OCI-LY3 (cell line): ENCODE measurements at regions not wholly inside any gene's neighbourhood (a gene's known extent, or its start where the extent isn't known, plus 50 kb on each side); places are given as distances from the start of the nearest gene placed in this dataset.

Experiments
- H2AFZ ChIP-seq: fragments of 200-600, 300-600 bp; shearing (Covaris generic); 2 replicates; pipeline ENCODE4 v1.6.0; 2014; ENCODE audit warnings: antibody characterized with exemption, low read depth, low read length
- H3K27ac ChIP-seq: fragments of 200-600, 300-600 bp; sonication (generic); 2 replicates; pipeline ENCODE4 v1.5.1; 2014; ENCODE audit warnings: mild to moderate bottlenecking, low read length, moderate library complexity, mixed read lengths
- H3K27me3 ChIP-seq: fragments of 200-600, 300-600 bp; sonication (generic); 2 replicates; pipeline ENCODE4 v1.6.1; 2014; ENCODE audit warnings: low read depth, low read length, mixed read lengths
- H3K36me3 ChIP-seq: fragments of 200-600, 300-600 bp; sonication (generic); replicated peaks from 2 replicates; pipeline ENCODE3; 2014; ENCODE audit warnings: low read depth, low read length, mixed read lengths
- H3K4me1 ChIP-seq: fragments of 300-600, 200-600 bp; sonication (generic); 2 replicates; pipeline ENCODE4 v1.6.1; 2014; ENCODE audit warnings: low read length, mixed read lengths
- H3K4me2 ChIP-seq: fragments of 200-600, 300-600 bp; sonication (generic); 2 replicates; pipeline ENCODE4 v1.6.1; 2014; ENCODE audit warnings: low read length, mixed read lengths
- H3K4me3 ChIP-seq: fragments of 300-600, 200-600 bp; sonication (generic); 2 replicates; pipeline ENCODE4 v1.5.1; 2014; ENCODE audit warnings: antibody characterized with exemption, mild to moderate bottlenecking, low read length, moderate library complexity
- H3K79me2 ChIP-seq: fragments of 300-600, 200-600 bp; shearing (Covaris generic); 2 replicates; pipeline ENCODE4 v1.6.1; 2014; ENCODE audit warnings: mild to moderate bottlenecking, low read length, mixed read lengths
- H3K9ac ChIP-seq: fragments of 300-600, 200-600 bp; shearing (Covaris generic); 2 replicates; pipeline ENCODE4 v1.6.0; 2014; ENCODE audit warnings: mild to moderate bottlenecking, low read length, moderate library complexity
- H3K9me3 ChIP-seq: fragments of 200-600, 300-600 bp; shearing (Covaris generic); 2 replicates; pipeline ENCODE4 v1.6.1; 2014; ENCODE audit warnings: low read length, mixed read lengths; ENCODE audit not compliant: insufficient read depth
- H4K20me1 ChIP-seq: fragments of 200-600, 300-600 bp; sonication (generic); 2 replicates; pipeline ENCODE4 v1.6.1; 2016; ENCODE audit warnings: low read length, mixed read lengths; ENCODE audit not compliant: insufficient read depth
- CTCF ChIP-seq: fragments of 200-600, 300-600 bp; sonication (generic); IDR thresholded peaks from 2 replicates; pipeline ENCODE4 v1.5.1; 2014; ENCODE audit warnings: antibody characterized with exemption, low read length, low read depth
- EZH2phosphoT487 ChIP-seq: fragments of 200-600 bp; shearing (Covaris generic); IDR thresholded peaks from 2 replicates; pipeline ENCODE4 v1.6.1; 2018; ENCODE audit warnings: antibody characterized with exemption, mixed run types, low read depth

- H3K27me3 ChIP-seq = no peaks in the 10 kb centered on the region
- H3K36me3 ChIP-seq = no peaks in the 10 kb centered on the region
- TF ChIP-seq CTCF = no peak
- no peak for TF ChIP-seq EZH2phosphoT487
- no peaks in the 10 kb centered on the region for H3K79me2 ChIP-seq
- H3K4me1 ChIP-seq = peaks cover 2% of the 10 kb centered on the region
- H3K4me2 ChIP-seq = no peak overlapping the region
- H2AFZ ChIP-seq = no peak overlapping the region
- no peaks in the 10 kb centered on the region for H3K9me3 ChIP-seq
- H3K4me3 ChIP-seq = no peak overlapping the region
- H4K20me1 ChIP-seq = no peaks in the 10 kb centered on the region
- no peak overlapping the region for H3K9ac ChIP-seq
- no peak overlapping the region for H3K27ac ChIP-seq
These were observed 409.5 kb downstream of the SPRY1 start for GRCh38 chr4:123806056-123806455.

GRCh38 chr4:123807187-123807586, 410.6 kb downstream of the SPRY1 start:
- H3K4me2 ChIP-seq = no peak overlapping the region
- H2AFZ ChIP-seq = no peak overlapping the region
- TF ChIP-seq CTCF = no peak
- no peak for TF ChIP-seq EZH2phosphoT487
- H3K4me1 ChIP-seq = peaks cover 13% of the 10 kb centered on the region
- H3K9ac ChIP-seq = no peak overlapping the region
- H3K79me2 ChIP-seq = no peaks in the 10 kb centered on the region
- no peaks in the 10 kb centered on the region for H3K27me3 ChIP-seq
- H3K9me3 ChIP-seq = no peaks in the 10 kb centered on the region
- no peak overlapping the region for H3K4me3 ChIP-seq
- H3K36me3 ChIP-seq = no peaks in the 10 kb centered on the region
- no peaks in the 10 kb centered on the region for H4K20me1 ChIP-seq
- H3K27ac ChIP-seq = no peak overlapping the region

- no peaks in the 10 kb centered on the region for H3K27me3 ChIP-seq
- peaks cover 14% of the 10 kb centered on the region for H3K4me1 ChIP-seq
- no peak overlapping the region for H3K4me2 ChIP-seq
- no peaks in the 10 kb centered on the region for H3K36me3 ChIP-seq
- no peak overlapping the region for H3K27ac ChIP-seq
- no peak overlapping the region for H3K4me3 ChIP-seq
- no peak overlapping the region for H3K9ac ChIP-seq
- TF ChIP-seq CTCF = no peak
- TF ChIP-seq EZH2phosphoT487 = no peak
- no peaks in the 10 kb centered on the region for H3K9me3 ChIP-seq
- H3K79me2 ChIP-seq = no peaks in the 10 kb centered on the region
- H2AFZ ChIP-seq = no peak overlapping the region
- H4K20me1 ChIP-seq = no peaks in the 10 kb centered on the region
These were observed 411.3 kb downstream of the SPRY1 start for GRCh38 chr4:123807866-123808265.

- no peak for TF ChIP-seq EZH2phosphoT487
- TF ChIP-seq CTCF = no peak
- Histone ChIP-seq H4K20me1 (no peaks in the 10 kb centered on the region), H3K4me1 (peaks cover 14% of the 10 kb centered on the region), H3K36me3 (no peaks in the 10 kb centered on the region), H3K4me3 (no peak overlapping the region), H3K79me2 (no peaks in the 10 kb centered on the region), H3K27ac (no peak overlapping the region), H2AFZ (no peak overlapping the region), H3K4me2 (no peak overlapping the region), H3K9ac (no peak overlapping the region), H3K27me3 (no peaks in the 10 kb centered on the region), H3K9me3 (no peaks in the 10 kb centered on the region)
These were observed 413.3 kb downstream of the SPRY1 start for GRCh38 chr4:123809864-123810263.
